A673 (cell line): ENCODE measurements at regions not wholly inside any gene's neighbourhood (a gene's known extent, or its start where the extent isn't known, plus 50 kb on each side); places are given as distances from the start of the nearest gene placed in this dataset.

Experiments
- BruUV-seq: library from RNA; stranded (reverse); fragments of 400-500 nt; replicated peaks from 2 replicates; lab custom pipeline; 2021; lab: Mats Ljungman, UMichigan
- CTCF ChIA-PET: fragments of 300-600 bp; sonication (Branson Sonifier 250); formaldehyde crosslinking; loops from one replicate; lab custom pipeline; 2022; ENCODE audit warnings: antibody characterized with exemption; lab: Charles Lee
- POLR2A ChIA-PET: fragments of 300-600 bp; sonication (Branson Sonifier 250); formaldehyde crosslinking; loops from one replicate; lab custom pipeline; 2022; ENCODE audit warnings: antibody characterized with exemption; ENCODE audit not compliant: low non-redundant PET; lab: Charles Lee
- DNase-seq: peaks from one replicate; pipeline ENCODE4 v3.0.0-alpha.2; 2015; ENCODE audit warnings: low spot score
- H3K27ac ChIP-seq: fragments of 200-600 bp; sonication (generic); 2 replicates; pipeline ENCODE4 v1.5.1; 2016; ENCODE audit warnings: mixed run types, low read depth, mild to moderate bottlenecking, mixed read lengths, antibody characterized with exemption, low read length; ENCODE audit not compliant: poor library complexity, severe bottlenecking
- H3K27me3 ChIP-seq: fragments of 200-600 bp; sonication (generic); replicated peaks from 2 replicates; pipeline ENCODE4 v1.6.1; 2017; ENCODE audit warnings: mixed run types, low read depth, mild to moderate bottlenecking, mixed read lengths, antibody characterized with exemption, low read length; ENCODE audit not compliant: insufficient read depth, poor library complexity
- H3K36me3 ChIP-seq: fragments of 200-600 bp; sonication (generic); 2 replicates; pipeline ENCODE4 v1.6.1; 2016; ENCODE audit warnings: mixed run types, mild to moderate bottlenecking, mixed read lengths, antibody characterized with exemption, low read length; ENCODE audit not compliant: insufficient read depth, poor library complexity, severe bottlenecking
- H3K4me1 ChIP-seq: fragments of 200-600 bp; sonication (generic); 2 replicates; pipeline ENCODE4 v1.6.1; 2017; ENCODE audit warnings: mixed run types, mild to moderate bottlenecking, mixed read lengths, antibody characterized with exemption, low read length; ENCODE audit not compliant: insufficient read depth, poor library complexity, severe bottlenecking
- H3K4me3 ChIP-seq: fragments of 200-600 bp; sonication (generic); 2 replicates; pipeline ENCODE4 v1.5.1; 2016; ENCODE audit warnings: low read depth, mixed run types, mild to moderate bottlenecking, mixed read lengths, low read length; ENCODE audit not compliant: poor library complexity, severe bottlenecking
- H3K9me3 ChIP-seq: fragments of 200-600 bp; sonication (generic); 2 replicates; pipeline ENCODE4 v1.6.1; 2016; ENCODE audit warnings: mixed run types, low read depth, mild to moderate bottlenecking, mixed read lengths, antibody characterized with exemption, low read length; ENCODE audit not compliant: poor library complexity, severe bottlenecking
- EZH2 ChIP-seq: fragments of 200-600 bp; sonication (generic); IDR thresholded peaks from 2 replicates; pipeline ENCODE4 v1.6.1; 2017; ENCODE audit warnings: borderline replicate concordance, low read depth, mild to moderate bottlenecking, mixed read lengths, antibody characterized with exemption, low read length; ENCODE audit not compliant: poor library complexity, severe bottlenecking
- intact Hi-C: fragments of 100-400 bp; cut with micrococcal nuclease; formaldehyde crosslinking; loops from one replicate; pipeline ENCODE4 v1.10.0; 2022; ENCODE audit not compliant: unreplicated experiment
- TF ChIP-seq, protein P1 (sequence below): fragments of 300-800, 200-600 bp; sonication (generic); conservative IDR thresholded peaks from 2 replicates; pipeline ENCODE4 v1.5.1; 2017; ENCODE audit warnings: low read depth, mild to moderate bottlenecking, antibody characterized with exemption, low read length, moderate library complexity, mixed read lengths

DNA sequence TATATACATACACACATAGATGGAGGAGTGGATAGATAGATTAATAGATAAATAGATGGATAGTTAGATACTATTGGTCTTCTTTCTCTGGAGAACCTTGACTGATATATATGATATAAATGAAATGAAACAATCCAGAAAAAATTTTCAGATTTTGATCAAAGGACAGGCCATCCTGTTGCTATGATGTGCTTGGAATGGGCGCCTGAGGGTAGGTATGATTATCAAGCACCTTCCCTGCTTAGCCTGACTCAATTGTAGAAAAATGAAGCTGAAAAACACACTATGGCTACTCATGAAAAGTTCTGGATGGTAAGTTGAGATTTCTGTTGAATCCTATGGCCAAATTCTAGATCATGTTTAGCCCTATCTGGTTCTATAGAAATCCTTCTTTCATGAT lies 266.5 kb upstream of the KLF4 start:
- Histone ChIP-seq H3K36me3 (no peaks in the 10 kb centered on the region), H3K4me3 (no peak overlapping the region), H3K4me1 (no peaks in the 10 kb centered on the region), H3K27ac (no peak overlapping the region), H3K9me3 (no peaks in the 10 kb centered on the region), H3K27me3 (no peaks in the 10 kb centered on the region)
- intact Hi-C loops = no loop called here
- DNase-seq = no peak
- no peak for TF ChIP-seq EZH2
- TF ChIP-seq, protein P1, sequence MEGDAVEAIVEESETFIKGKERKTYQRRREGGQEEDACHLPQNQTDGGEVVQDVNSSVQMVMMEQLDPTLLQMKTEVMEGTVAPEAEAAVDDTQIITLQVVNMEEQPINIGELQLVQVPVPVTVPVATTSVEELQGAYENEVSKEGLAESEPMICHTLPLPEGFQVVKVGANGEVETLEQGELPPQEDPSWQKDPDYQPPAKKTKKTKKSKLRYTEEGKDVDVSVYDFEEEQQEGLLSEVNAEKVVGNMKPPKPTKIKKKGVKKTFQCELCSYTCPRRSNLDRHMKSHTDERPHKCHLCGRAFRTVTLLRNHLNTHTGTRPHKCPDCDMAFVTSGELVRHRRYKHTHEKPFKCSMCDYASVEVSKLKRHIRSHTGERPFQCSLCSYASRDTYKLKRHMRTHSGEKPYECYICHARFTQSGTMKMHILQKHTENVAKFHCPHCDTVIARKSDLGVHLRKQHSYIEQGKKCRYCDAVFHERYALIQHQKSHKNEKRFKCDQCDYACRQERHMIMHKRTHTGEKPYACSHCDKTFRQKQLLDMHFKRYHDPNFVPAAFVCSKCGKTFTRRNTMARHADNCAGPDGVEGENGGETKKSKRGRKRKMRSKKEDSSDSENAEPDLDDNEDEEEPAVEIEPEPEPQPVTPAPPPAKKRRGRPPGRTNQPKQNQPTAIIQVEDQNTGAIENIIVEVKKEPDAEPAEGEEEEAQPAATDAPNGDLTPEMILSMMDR = no peak
- POLR2A ChIA-PET = no interaction called here
- CTCF ChIA-PET = interaction anchor here (0.6 kb wide), 1 partner anchor 262 kb away, joined by 3 read pairs; no protein-coding TSS in a partner anchor
- BruUV-seq = no TSS peak

DNA sequence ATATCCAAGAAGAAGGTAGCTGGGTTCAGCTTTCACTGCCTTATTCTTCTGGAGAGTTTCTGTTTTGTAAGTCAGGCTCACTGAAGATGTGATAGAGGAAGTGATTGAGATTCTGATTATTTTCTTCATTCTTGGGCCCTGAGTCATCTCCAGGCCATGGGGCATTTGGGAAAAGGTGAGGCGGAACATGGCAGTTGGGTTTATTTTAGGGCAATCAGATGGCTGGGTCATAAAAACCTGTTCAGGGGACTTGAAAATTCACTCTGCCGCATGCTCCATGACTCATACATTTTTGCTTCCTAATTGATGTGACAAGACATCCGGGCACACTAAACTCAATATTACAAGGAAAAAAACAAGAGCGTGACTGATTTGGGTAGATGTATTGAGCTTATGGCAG lies 265.7 kb upstream of the KLF4 start:
- intact Hi-C loops = no loop called here
- ChIA-PET CTCF (interaction anchor here (0.6 kb wide), 1 partner anchor 261 kb away, joined by 3 read pairs; no protein-coding TSS in a partner anchor), POLR2A (no interaction called here)
- H3K36me3 ChIP-seq = no peaks in the 10 kb centered on the region
- no peak overlapping the region for H3K4me3 ChIP-seq
- TF ChIP-seq, protein P1 = no peak
- no peak for TF ChIP-seq EZH2
- H3K4me1 ChIP-seq = no peaks in the 10 kb centered on the region
- no peak overlapping the region for H3K27ac ChIP-seq
- peak; percentile 39 for DNase-seq
- BruUV-seq = no TSS peak
- H3K9me3 ChIP-seq = no peaks in the 10 kb centered on the region
- H3K27me3 ChIP-seq = no peaks in the 10 kb centered on the region

DNA sequence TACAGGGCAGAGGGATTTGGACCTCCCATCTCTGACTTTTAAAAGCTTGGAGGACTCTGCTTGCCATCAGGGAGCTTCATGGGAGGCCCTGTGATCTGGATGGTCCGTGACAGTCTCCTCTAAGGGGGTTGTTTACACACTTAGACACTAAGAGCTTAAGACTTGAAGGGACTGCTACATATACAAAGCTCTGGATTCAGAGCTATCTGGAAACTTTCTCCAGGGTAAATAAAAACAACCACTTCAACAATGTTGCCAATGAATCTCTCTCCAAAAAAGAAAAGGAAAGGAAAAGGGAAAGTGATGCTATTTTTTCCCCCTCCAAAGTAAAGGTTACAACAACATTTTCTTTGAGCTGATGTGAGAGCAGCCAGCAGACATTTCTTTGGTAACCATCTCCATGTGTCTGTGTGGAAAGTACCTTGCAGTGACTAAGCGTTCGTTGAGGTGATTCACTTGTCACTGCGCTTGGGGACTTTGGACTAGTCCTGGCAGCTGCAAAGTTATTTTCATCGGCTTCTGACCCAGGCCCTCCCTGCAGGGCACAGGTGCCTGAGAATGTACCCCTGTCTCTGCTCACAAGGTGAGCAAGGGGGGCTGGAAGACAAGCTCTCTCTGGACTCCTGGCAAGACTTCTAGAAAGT lies 262.1 kb upstream of the KLF4 start:
- H3K4me1 ChIP-seq = no peaks in the 10 kb centered on the region
- POLR2A ChIA-PET = no interaction called here
- CTCF ChIA-PET = no interaction called here

More for the DNA sequence above, 262.1 kb upstream of the KLF4 start:
- no TSS peak for BruUV-seq
- Histone ChIP-seq H3K27me3 (no peaks in the 10 kb centered on the region), H3K27ac (no peak overlapping the region), H3K4me3 (no peak overlapping the region), H3K36me3 (no peaks in the 10 kb centered on the region), H3K9me3 (no peaks in the 10 kb centered on the region)
- no peak for TF ChIP-seq EZH2
- TF ChIP-seq, protein P1 = no peak
- intact Hi-C loops = no loop called here
- DNase-seq = no peak
